Effector memory CD8-positive, alpha-beta T cell (primary cell): ENCODE measurements at regions not wholly inside any gene's neighbourhood (a gene's known extent, or its start where the extent isn't known, plus 50 kb on each side); places are given as distances from the start of the nearest gene placed in this dataset.

ENCODE experiments used
- ATAC-seq: fragments of 150-1000 bp; cut with Tn5 transposase; replicated peaks from 2 replicates; pipeline ENCODE4 v1.10.0; 2021; ENCODE audit warnings: mild to moderate bottlenecking, moderate library complexity
- DNase-seq, 3 experiments: peaks; one replicate each; pipeline ENCODE4 v3.0.0; 2021
- H3K27ac Mint-ChIP-seq, 2 donors: one replicate each; pipeline ENCODE4 v1.8.0; 2022; ENCODE audit warnings: mild to moderate bottlenecking in 2 of 2, mixed read lengths in 2 of 2, moderate library complexity in 2 of 2
- H3K27me3 Mint-ChIP-seq, 2 donors: one replicate each; pipeline ENCODE4 v1.8.0; 2022; ENCODE audit warnings: mixed read lengths in 2 of 2
- H3K36me3 Mint-ChIP-seq: one replicate; pipeline ENCODE4 v1.8.0; 2022; ENCODE audit warnings: mild to moderate bottlenecking, moderate library complexity, mixed read lengths; ENCODE audit not compliant: insufficient read depth
- H3K4me1 Mint-ChIP-seq, 2 donors: one replicate each; pipeline ENCODE4 v1.8.0; 2022; ENCODE audit warnings: low read depth in 2 of 2, mixed read lengths in 2 of 2
- H3K4me3 Mint-ChIP-seq, 2 donors: one replicate each; pipeline ENCODE4 v1.8.0; 2022; ENCODE audit warnings: mild to moderate bottlenecking in 2 of 2, mixed read lengths in 2 of 2, moderate library complexity in 2 of 2
- H3K9me3 Mint-ChIP-seq, 2 donors: one replicate each; pipeline ENCODE4 v1.8.0; 2022; ENCODE audit warnings: mixed read lengths in 2 of 2

DNA sequence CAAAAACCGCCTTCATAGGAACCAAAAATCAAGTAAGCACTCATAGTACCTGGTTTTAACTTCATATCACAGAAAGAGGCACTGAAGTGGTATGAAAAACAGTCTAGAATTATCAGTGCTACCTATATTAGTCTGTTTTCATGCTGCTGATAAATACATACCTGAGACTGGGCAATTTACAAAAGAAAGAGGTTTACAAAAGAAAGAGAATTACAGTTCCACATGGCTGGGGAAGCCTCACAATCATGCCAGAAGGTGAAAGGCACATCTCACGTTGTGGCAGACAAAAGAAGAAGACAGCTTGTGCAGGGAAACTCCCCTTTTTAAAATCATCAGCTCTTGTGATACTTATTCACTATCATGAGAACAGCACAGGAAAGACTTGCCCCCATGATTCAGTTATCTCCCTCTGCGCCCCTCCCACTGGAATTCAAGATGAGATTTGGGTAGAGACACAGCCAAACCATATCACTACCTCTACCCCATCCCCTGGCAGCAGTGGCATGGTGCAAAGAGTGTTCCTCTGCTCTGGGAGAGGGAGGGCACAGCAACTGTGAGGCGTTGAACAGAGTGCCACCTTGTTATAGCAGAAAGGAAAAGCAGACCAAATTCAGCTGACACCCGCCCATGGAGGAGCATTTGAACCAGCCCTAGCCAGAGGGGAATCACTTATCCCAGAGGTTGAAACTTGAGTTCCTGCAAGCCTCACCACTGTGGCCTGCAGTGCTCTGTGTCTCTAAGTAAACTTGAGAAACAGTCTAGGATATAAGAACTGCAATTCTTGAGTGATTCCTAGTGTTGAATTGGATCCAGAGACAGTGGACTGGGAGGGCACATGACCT, 61.9 kb upstream of the PTPRZ1 start:
- H3K9me3 Mint-ChIP-seq = peaks cover 8 to 11% of the 10 kb centered on the region in 2 donors
- ATAC-seq (no peak), DNase-seq (no peak)
- no peak overlapping the region for H3K27ac Mint-ChIP-seq
- H3K4me1 Mint-ChIP-seq = no peaks in the 10 kb centered on the region
- no peaks in the 10 kb centered on the region for H3K36me3 Mint-ChIP-seq
- H3K4me3 Mint-ChIP-seq = no peak overlapping the region
- no peaks in the 10 kb centered on the region for H3K27me3 Mint-ChIP-seq

DNA sequence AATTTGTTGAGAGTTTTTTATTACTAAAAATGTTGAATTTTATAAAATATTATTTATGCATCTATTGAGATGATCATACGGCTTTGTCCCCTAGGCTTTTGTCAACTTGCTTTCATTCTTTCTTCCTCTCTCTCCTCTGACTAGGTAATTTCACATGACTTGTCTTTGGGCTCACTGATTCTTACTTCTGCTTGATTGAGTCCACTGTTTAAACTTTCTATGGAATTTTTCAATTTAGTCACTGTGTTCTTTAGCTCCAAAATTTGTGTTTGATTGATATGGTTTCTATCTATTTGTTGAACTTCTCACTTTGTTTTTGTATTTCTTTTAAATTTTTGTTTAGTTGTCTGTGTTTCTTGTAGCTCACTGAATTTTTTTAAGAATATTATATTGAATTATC, 65.9 kb upstream of the PTPRZ1 start:
- H3K4me3 Mint-ChIP-seq = no peak overlapping the region
- no peak for DNase-seq
- H3K9me3 Mint-ChIP-seq = peaks cover 8 to 9% of the 10 kb centered on the region in 2 donors
- no peak overlapping the region for H3K27ac Mint-ChIP-seq
- H3K27me3 Mint-ChIP-seq = no peaks in the 10 kb centered on the region
- no peaks in the 10 kb centered on the region for H3K4me1 Mint-ChIP-seq
- no peaks in the 10 kb centered on the region for H3K36me3 Mint-ChIP-seq
- no peak for ATAC-seq

DNA sequence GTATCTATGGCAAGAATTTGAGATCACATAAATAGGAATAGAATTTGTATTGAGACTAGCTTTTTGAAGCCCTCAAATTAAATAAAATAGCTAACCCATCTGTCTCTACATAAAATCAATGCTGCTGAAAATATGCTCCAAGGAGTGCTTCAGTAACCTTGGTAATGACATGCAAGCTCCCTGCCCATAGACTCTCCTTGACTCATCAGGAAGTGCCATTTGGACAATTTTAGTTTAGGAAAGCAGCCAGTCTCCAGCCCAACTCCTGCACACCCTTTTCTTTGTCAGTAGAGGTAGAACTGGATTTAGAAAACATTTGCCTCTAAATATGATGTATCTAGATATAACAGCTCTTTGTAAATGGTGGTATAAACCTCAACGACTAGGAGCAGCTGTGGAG, 69.9 kb upstream of the PTPRZ1 start:
- no peak for ATAC-seq
- DNase-seq = no peak
- Mint-ChIP-seq H3K27ac (no peak overlapping the region), H3K4me1 (no peaks in the 10 kb centered on the region), H3K4me3 (no peak overlapping the region), H3K27me3 (no peaks in the 10 kb centered on the region), H3K36me3 (no peaks in the 10 kb centered on the region), H3K9me3 (peaks cover 0 to 6% of the 10 kb centered on the region in 2 donors)

DNA sequence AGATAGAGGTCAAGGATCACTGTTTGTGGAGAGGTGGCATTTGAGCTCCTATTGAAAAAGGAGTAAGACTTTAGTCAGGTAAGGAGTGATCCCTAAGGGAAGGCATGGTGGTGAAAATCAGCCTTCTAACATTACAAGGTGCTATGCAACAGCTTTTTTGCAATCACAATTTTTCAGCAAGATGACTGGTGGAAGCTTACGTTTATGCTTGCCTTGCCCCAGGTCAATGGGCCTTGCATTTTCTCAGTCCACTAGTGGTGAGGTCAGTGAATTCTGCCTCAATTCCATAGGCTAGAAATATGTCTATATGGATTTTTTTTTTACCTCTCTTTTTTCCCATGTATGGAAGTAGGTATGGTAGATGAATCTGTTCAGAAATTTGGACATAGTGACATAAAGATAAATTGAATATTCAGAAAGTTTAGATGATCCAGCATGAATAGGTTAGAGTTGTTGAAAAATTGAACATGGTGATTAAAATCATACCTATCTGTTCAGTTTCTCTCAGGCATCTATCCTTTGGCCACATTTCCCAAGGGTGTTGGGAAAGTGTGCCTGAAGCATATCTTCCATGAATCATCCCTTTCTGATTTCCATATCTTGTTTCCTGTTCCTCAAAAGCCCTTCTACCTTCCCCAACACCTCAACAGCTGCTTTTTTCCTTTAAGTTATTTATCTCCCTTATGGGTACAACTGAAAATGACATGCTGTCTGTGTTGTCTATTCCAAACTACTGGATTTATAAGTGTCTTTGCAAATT, 71.9 kb upstream of the PTPRZ1 start:
- DNase-seq (no peak), ATAC-seq (no peak)
- no peaks in the 10 kb centered on the region for H3K4me1 Mint-ChIP-seq
- no peak overlapping the region for H3K27ac Mint-ChIP-seq
- no peak overlapping the region for H3K4me3 Mint-ChIP-seq
- no peaks in the 10 kb centered on the region for H3K36me3 Mint-ChIP-seq
- H3K9me3 Mint-ChIP-seq = peaks cover 0 to 2% of the 10 kb centered on the region in 2 donors
- H3K27me3 Mint-ChIP-seq = no peaks in the 10 kb centered on the region

DNA sequence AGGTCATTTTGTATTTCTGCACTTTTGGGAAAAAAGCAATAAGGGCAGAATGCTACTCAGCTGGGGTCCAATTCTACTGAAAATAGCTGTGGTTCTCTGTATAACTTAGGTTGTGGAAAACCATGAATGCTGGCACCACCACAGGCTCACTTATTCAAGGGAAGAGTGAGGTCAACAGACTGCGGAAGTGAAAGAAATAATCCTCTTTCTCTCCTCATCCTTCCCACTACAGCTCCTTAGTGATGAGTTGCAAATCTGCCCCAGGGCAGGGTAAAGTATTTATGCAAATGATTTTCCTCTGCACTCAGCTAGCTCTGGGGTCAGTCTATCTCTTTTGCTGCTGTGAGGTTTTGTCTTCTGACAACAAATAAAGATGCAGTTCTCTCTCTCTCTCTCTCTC, 74.1 kb upstream of the PTPRZ1 start:
- H3K4me3 Mint-ChIP-seq = no peak overlapping the region
- no peaks in the 10 kb centered on the region for H3K4me1 Mint-ChIP-seq
- ATAC-seq (no peak), DNase-seq (no peak)
- H3K36me3 Mint-ChIP-seq = no peaks in the 10 kb centered on the region
- H3K9me3 Mint-ChIP-seq = peaks cover 0 to 2% of the 10 kb centered on the region in 2 donors
- no peaks in the 10 kb centered on the region for H3K27me3 Mint-ChIP-seq
- H3K27ac Mint-ChIP-seq = no peak overlapping the region

DNA sequence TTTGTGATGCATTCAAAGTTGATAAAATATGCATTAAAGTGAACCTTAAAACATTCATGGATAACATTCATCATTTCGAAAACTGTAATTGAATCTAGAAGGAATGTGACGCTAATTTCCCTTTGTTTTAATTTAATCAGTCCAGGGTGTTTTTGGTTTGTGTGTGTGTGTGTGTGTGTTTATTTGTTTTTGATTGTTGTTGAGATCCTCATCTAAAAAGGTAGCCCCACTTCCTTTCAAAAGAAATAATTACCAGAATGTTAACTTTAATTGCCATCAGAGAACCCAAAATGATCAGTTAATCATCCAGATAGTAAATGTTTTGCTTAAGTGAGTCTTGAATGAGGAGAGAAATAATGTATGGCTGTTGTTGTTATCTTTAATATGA, 74.5 kb upstream of the PTPRZ1 start:
- no peaks in the 10 kb centered on the region for H3K27me3 Mint-ChIP-seq
- no peaks in the 10 kb centered on the region for H3K36me3 Mint-ChIP-seq
- no peak overlapping the region for H3K27ac Mint-ChIP-seq
- H3K4me1 Mint-ChIP-seq = no peaks in the 10 kb centered on the region
- no peak overlapping the region for H3K4me3 Mint-ChIP-seq
- H3K9me3 Mint-ChIP-seq = peaks cover 0 to 2% of the 10 kb centered on the region in 2 donors
- ATAC-seq = no peak
- no peak for DNase-seq

DNA sequence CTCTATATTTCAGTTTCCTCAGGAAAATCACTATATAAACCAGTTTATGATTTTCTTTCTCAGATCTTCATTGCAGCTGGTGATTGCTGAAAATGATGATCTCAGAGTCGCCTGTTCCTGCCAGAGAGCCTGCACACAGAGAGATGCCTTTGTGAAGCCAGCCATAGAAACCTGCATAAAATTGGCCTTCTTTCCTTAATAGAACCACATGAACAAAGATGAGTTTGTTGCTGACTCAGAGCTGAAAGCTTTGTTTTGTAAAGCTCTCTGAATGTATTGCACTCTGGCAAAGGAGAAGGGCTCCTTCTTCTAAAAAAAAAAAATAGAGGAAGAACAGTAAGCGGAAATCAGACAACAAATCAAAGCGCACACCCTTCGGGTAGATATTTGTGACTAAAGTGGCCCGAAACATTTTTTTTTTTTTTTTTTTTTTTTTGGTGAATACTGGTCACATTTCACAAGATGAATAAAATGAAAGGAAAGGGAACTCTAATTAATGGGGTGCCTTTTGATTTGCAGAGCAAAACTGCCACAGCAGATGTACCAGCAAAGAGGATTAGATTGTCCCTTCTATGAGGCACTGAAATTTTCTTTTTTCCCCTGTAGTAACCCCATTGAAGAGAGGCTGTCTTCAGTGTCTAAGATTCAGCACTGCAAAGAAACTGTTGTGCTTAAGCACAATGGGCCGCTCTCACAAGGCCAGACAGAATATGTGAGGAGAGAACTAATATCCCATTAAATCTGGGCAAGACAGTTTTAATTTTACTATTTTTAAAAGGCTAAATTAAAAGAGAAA, 75.1 kb upstream of the PTPRZ1 start:
- ATAC-seq = no peak
- H3K27ac Mint-ChIP-seq = no peak overlapping the region
- peaks cover 0 to 2% of the 10 kb centered on the region in 2 donors for H3K9me3 Mint-ChIP-seq
- H3K27me3 Mint-ChIP-seq = no peaks in the 10 kb centered on the region
- H3K36me3 Mint-ChIP-seq = no peaks in the 10 kb centered on the region
- DNase-seq = no peak
- no peak overlapping the region for H3K4me3 Mint-ChIP-seq
- no peaks in the 10 kb centered on the region for H3K4me1 Mint-ChIP-seq

DNA sequence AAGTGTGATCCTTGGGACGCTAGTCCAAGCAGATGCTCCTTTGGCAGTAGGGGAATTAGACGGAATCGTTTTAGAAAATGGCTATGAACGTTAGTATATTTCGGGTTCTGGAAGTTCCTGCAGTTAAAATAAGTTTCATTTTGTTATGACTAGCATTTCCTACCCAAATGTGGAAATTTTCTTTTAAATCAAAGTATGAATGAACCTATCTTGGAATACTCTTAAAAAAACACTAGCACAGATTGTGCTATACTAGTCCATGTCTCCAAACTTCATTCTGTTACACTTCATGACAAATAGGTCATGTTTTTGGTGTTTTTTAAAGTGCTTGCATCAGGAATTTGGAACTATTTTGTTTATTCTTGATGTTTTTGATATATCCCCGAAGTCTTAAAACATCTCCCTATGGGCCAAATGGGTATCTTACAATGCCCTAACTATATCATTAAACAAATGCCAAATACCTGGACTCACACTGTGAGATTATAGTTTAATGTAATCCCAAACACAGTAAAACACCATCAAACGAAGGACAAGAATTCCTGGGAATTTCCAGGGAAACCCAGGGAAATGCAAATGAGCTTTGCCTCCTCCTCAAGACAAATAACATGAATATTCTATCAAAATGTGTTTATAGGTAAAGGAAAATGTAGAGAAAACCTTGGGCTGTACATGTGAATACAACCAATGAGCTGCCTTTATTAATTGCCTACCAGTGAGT, 75.9 kb upstream of the PTPRZ1 start:
- no peak overlapping the region for H3K4me3 Mint-ChIP-seq
- H3K27me3 Mint-ChIP-seq = no peaks in the 10 kb centered on the region
- H3K27ac Mint-ChIP-seq = no peak overlapping the region
- H3K36me3 Mint-ChIP-seq = no peaks in the 10 kb centered on the region
- peaks cover 0 to 2% of the 10 kb centered on the region in 2 donors for H3K9me3 Mint-ChIP-seq
- H3K4me1 Mint-ChIP-seq = no peaks in the 10 kb centered on the region
- DNase-seq (no peak), ATAC-seq (no peak)

DNA sequence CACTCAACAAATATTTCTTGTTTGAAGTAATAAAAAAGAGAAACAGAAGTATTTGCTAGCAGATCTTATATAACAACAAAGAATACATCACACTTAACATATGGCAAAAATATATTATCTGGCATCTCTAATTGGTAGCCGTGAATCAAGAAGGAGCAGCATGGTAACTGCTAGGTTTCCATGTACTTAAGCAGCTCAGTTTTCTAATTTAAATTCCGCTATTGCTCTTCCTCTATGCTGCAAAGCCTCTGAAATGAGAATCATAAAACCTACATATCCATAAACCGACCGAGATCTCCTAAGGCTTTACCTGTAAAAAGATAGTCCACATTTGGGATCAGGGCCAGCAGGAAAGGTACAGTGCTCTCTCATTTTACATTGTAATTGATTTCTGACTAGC, 76.6 kb upstream of the PTPRZ1 start:
- H3K4me3 Mint-ChIP-seq = no peak overlapping the region
- ATAC-seq = no peak
- H3K9me3 Mint-ChIP-seq = peaks cover 0 to 2% of the 10 kb centered on the region in 2 donors
- no peak overlapping the region for H3K27ac Mint-ChIP-seq
- no peaks in the 10 kb centered on the region for H3K27me3 Mint-ChIP-seq
- no peaks in the 10 kb centered on the region for H3K4me1 Mint-ChIP-seq
- DNase-seq = no peak
- no peaks in the 10 kb centered on the region for H3K36me3 Mint-ChIP-seq

DNA sequence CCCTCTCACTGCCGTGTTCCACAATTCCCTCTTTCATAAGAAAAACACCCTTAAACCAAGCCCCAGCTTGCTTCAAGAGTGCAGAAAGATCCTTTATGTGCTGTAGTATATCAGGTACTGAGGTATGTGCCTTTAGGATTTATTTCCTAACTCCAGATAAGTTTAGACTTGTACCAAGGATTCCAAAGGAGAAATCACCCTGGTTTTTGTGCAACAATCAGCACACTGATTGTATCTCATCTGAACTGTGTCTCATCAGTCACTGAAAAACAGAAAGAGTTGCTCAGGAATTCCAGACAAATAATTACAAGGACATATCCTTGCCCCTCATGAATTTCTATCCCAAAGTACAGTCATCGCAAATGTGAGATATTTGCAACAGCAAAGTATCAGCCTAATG, 77.2 kb upstream of the PTPRZ1 start:
- Mint-ChIP-seq H3K36me3 (no peaks in the 10 kb centered on the region), H3K27ac (no peak overlapping the region), H3K27me3 (no peaks in the 10 kb centered on the region), H3K4me1 (no peaks in the 10 kb centered on the region), H3K4me3 (no peak overlapping the region), H3K9me3 (peaks cover 0 to 2% of the 10 kb centered on the region in 2 donors)
- ATAC-seq (no peak), DNase-seq (no peak)

DNA sequence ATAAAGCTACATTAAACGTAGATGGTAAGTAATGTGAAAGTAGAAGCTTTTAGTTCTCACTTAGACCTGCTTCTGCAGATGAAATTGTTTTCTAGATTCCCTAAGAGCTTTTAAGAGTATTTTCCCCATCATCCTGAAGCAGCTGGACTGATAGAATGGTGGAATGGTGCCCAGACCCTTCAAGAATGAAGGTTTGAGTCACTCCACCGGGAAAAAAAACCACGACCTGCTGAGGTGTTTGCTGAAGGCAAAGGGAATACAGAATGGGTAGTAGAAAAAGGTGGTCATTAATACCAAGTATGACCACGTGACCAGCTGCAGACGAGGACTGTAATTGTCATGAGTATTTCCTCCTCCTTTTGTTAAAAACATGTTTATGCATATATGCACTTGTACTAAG, 79.2 kb upstream of the PTPRZ1 start:
- H3K4me3 Mint-ChIP-seq = no peak overlapping the region
- H3K36me3 Mint-ChIP-seq = no peaks in the 10 kb centered on the region
- DNase-seq (no peak), ATAC-seq (no peak)
- H3K27ac Mint-ChIP-seq = no peak overlapping the region
- no peaks in the 10 kb centered on the region for H3K4me1 Mint-ChIP-seq
- H3K27me3 Mint-ChIP-seq = no peaks in the 10 kb centered on the region
- H3K9me3 Mint-ChIP-seq = no peaks in the 10 kb centered on the region

DNA sequence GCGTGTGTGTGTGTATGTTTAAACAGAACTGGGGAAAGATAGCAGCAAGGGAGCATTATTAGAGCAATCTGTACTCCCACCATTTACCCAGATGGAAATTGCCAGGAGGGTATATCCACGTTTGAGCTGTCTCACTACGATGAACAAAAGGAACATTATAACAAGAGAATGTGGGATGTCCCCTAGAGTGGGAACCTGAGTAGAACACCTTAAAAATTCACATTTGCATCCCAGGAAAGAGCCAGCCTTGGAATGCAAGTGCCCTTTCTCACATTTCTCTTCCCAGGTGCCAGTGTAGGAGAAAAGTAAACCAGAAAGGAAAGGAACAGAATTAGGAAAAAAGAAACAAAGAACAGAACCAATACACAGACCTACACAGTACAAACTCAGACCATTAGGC, 95.3 kb upstream of the PTPRZ1 start:
- Mint-ChIP-seq H3K9me3 (peaks cover 3 to 7% of the 10 kb centered on the region in 2 donors), H3K36me3 (no peaks in the 10 kb centered on the region), H3K27me3 (no peaks in the 10 kb centered on the region), H3K27ac (no peak overlapping the region), H3K4me3 (no peak overlapping the region), H3K4me1 (no peaks in the 10 kb centered on the region)
- no peak for ATAC-seq
- DNase-seq = no peak

DNA sequence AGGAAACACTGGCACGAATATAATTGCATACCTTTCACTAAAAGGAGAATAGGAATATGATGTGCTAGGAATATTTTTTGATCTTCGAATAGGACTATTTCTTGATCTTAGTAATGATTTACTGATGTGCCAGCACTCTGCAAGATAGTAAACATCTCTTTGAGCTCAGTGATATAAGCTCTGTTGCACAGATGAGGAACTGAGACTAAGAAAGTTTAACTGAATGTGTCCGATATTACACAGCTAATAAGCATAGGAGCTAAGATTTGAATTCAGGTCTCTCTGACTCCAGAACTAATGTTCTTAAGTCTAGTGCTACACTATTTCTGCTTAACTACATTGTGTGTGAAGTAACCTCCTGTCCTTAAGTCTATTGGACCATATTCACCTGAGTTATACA, 98.4 kb upstream of the PTPRZ1 start:
- Mint-ChIP-seq H3K4me3 (no peak overlapping the region), H3K27me3 (no peaks in the 10 kb centered on the region), H3K27ac (no peak overlapping the region), H3K9me3 (peaks cover 2 to 4% of the 10 kb centered on the region in 2 donors), H3K4me1 (no peaks in the 10 kb centered on the region), H3K36me3 (no peaks in the 10 kb centered on the region)
- DNase-seq = no peak
- no peak for ATAC-seq
